A549 (cell line): ENCODE measurements at regions not wholly inside any gene's neighbourhood (a gene's known extent, or its start where the extent isn't known, plus 50 kb on each side); places are given as distances from the start of the nearest gene placed in this dataset.
"Not testable (repeated sequence)": the region's sequence is repeated elsewhere in the genome, so short reads cannot be mapped to it uniquely, and the experiment has no call there.

Source experiments
- ATAC-seq, 2 experiments: fragments of 200-7000 bp in 1 of 2; fragments of >200 bp in 1 of 2; cut with Nextera tagmentation in 1 of 2; cut with Tn5 transposase in 1 of 2; 3 replicates each; pipeline versions ENCODE4 v1.8.0 to v1.9.1; 2018 to 2020; ENCODE audit warnings: mild to moderate bottlenecking in 1 of 2, moderate library complexity in 1 of 2
- CTCF ChIA-PET: fragments of 300-600 bp; sonication (Branson Sonifier 250); formaldehyde crosslinking; extraction: SDS; loops from one replicate; lab custom pipeline; 2021; ENCODE audit warnings: antibody characterized with exemption, inconsistent platforms; lab: Yijun Ruan, JAX
- POLR2A ChIA-PET: fragments of 350-600 bp; formaldehyde crosslinking; extraction: SDS; loops from one replicate; lab custom pipeline; 2021; ENCODE audit warnings: antibody characterized with exemption, inconsistent platforms; lab: Yijun Ruan, JAX
- DNase-seq, 2 experiments: peaks; one replicate each; pipeline versions ENCODE4 v3.0.0 to v3.0.0-alpha.2; 2011 to 2016; ENCODE audit warnings: low read depth in 1 of 2, low spot score in 1 of 2
- FAIRE-seq: peaks from 2 replicates; lab custom pipeline; 2011; peaks lifted over from hg19 to GRCh38; lab: Jason Lieb, UNC
- H3K27ac ChIP-seq, 2 experiments: fragments of >200 bp; sonication (Bioruptor Twin); formaldehyde crosslinking; 3 replicates each; pipeline ENCODE4 v1.5.1; 2016 to 2017
- H3K4me1 ChIP-seq: fragments of >200 bp; sonication (Bioruptor Twin); formaldehyde crosslinking; 3 replicates; pipeline ENCODE4 v1.6.1; 2016
- H3K4me2 ChIP-seq: fragments of >200 bp; sonication (Bioruptor Twin); formaldehyde crosslinking; 3 replicates; pipeline ENCODE4 v1.6.1; 2016
- H3K4me3 ChIP-seq: fragments of >200 bp; sonication (Bioruptor Twin); formaldehyde crosslinking; 3 replicates; pipeline ENCODE4 v1.5.1; 2016
- H3K9me3 ChIP-seq: fragments of >200 bp; sonication (Bioruptor Twin); formaldehyde crosslinking; 3 replicates; pipeline ENCODE4 v1.6.1; 2016
- BHLHE40 ChIP-seq: IDR thresholded peaks from 2 replicates; pipeline ENCODE4 v1.6.1; 2012; ENCODE audit warnings: low read depth, low read length, inconsistent platforms
- CBX2 ChIP-seq: fragments of 200-600 bp; sonication (generic); IDR thresholded peaks from 2 replicates; pipeline ENCODE4 v1.6.1; 2016; ENCODE audit warnings: low read depth, mild to moderate bottlenecking, borderline replicate concordance
- CEBPB ChIP-seq, 2 experiments: fragments of >200 bp in 1 of 2; sonication (Bioruptor Twin) in 1 of 2; formaldehyde crosslinking in 1 of 2; IDR thresholded peaks; 2 replicates each; pipeline ENCODE4 v1.6.1; 2012 to 2016
- EHF ChIP-seq: fragments of 250-450 bp; sonication (Bioruptor Pico); IDR thresholded peaks from 2 replicates; pipeline ENCODE4 v1.5.0; 2020; ENCODE audit warnings: mild to moderate bottlenecking
- EP300 ChIP-seq, 2 experiments: fragments of >200 bp; sonication (Bioruptor Twin); formaldehyde crosslinking; IDR thresholded peaks; 2 replicates in 1 of 2; 3 replicates in 1 of 2; pipeline ENCODE4 v1.6.1; 2016 to 2017
- ESRRA ChIP-seq: fragments of 150-350 bp; IDR thresholded peaks from 2 replicates; pipeline ENCODE4 v1.6.1; 2014; ENCODE audit warnings: mild to moderate bottlenecking, low read length, borderline replicate concordance
- FOSB ChIP-seq: fragments of 250-450 bp; sonication (Bioruptor Pico); IDR thresholded peaks from 2 replicates; pipeline ENCODE4 v1.5.0; 2020; ENCODE audit warnings: mild to moderate bottlenecking, moderate library complexity
- FOXS1 ChIP-seq: fragments of 250-450 bp; sonication (Bioruptor Pico); IDR thresholded peaks from 2 replicates; pipeline ENCODE4 v1.5.0; 2020; ENCODE audit warnings: mild to moderate bottlenecking, moderate library complexity
- HOXB13 ChIP-seq: fragments of 250-450 bp; sonication (Bioruptor Pico); IDR thresholded peaks from 2 replicates; pipeline ENCODE4 v1.5.0; 2020; ENCODE audit warnings: low read depth, mild to moderate bottlenecking, moderate library complexity
- JUN ChIP-seq, 2 experiments: fragments of >200 bp; sonication (Bioruptor Twin); formaldehyde crosslinking; IDR thresholded peaks; 2 replicates in 1 of 2; 3 replicates in 1 of 2; pipeline ENCODE4 v1.6.1; 2016 to 2017
- MAFK ChIP-seq: fragments of 450-650 bp; IDR thresholded peaks from 2 replicates; pipeline ENCODE4 v1.6.1; 2014; ENCODE audit not compliant: partially characterized antibody
- MAZ ChIP-seq: fragments of 150-350 bp; IDR thresholded peaks from 2 replicates; pipeline ENCODE4 v1.6.1; 2014; ENCODE audit warnings: antibody characterized with exemption, low read depth, low read length, borderline replicate concordance
- NPAS2 ChIP-seq: fragments of 250-450 bp; sonication (Bioruptor Pico); IDR thresholded peaks from 2 replicates; pipeline ENCODE4 v1.8.0; 2022; ENCODE audit warnings: mild to moderate bottlenecking, moderate library complexity, borderline replicate concordance
- NR3C1 ChIP-seq: fragments of >200 bp; sonication (Bioruptor Twin); formaldehyde crosslinking; IDR thresholded peaks from 3 replicates; pipeline ENCODE4 v1.6.1; 2017
- PHF8 ChIP-seq: fragments of 200-600 bp; sonication (generic); IDR thresholded peaks from 2 replicates; pipeline ENCODE4 v1.6.1; 2016; ENCODE audit warnings: low read depth, mild to moderate bottlenecking, antibody characterized with exemption, moderate library complexity, borderline replicate concordance
- RCOR1 ChIP-seq: fragments of 150-350 bp; IDR thresholded peaks from 2 replicates; pipeline ENCODE4 v1.6.1; 2014; ENCODE audit warnings: antibody characterized with exemption, low read length, low read depth
- RFX5 ChIP-seq: fragments of 450-650 bp; IDR thresholded peaks from 2 replicates; pipeline ENCODE4 v1.7.1; 2014; ENCODE audit warnings: antibody characterized with exemption, mild to moderate bottlenecking, moderate library complexity
- RNF2 ChIP-seq: fragments of 200-600 bp; sonication (generic); IDR thresholded peaks from 2 replicates; pipeline ENCODE4 v1.6.1; 2016; ENCODE audit warnings: low read depth, mild to moderate bottlenecking, antibody characterized with exemption, moderate library complexity, borderline replicate concordance
- SREBF2 ChIP-seq: fragments of 450-650 bp; IDR thresholded peaks from 2 replicates; pipeline ENCODE4 v1.6.1; 2014; ENCODE audit warnings: mild to moderate bottlenecking, moderate library complexity
- TP53 ChIP-seq: fragments of 250-450 bp; sonication (Bioruptor Pico); IDR thresholded peaks from 2 replicates; pipeline ENCODE4 v1.5.0; 2021; ENCODE audit warnings: mild to moderate bottlenecking, moderate library complexity
- ZC3H11A ChIP-seq: fragments of 450-650 bp; IDR thresholded peaks from 2 replicates; pipeline ENCODE4 v1.6.1; 2014; ENCODE audit warnings: antibody characterized with exemption, mild to moderate bottlenecking
- WGBS: methylation state at CpG from one replicate; pipeline ENCODE4 v1.1.6; 2017; ENCODE audit errors: missing lambda C conversion rate; 5-methylcytosine and 5-hydroxymethylcytosine counted together
- TF ChIP-seq, protein P1 (sequence below): fragments of >200 bp; sonication (Bioruptor Twin); formaldehyde crosslinking; IDR thresholded peaks from 3 replicates; pipeline ENCODE4 v1.6.1; 2016
- TF ChIP-seq, protein P2 (sequence below): fragments of 200-600 bp; sonication (generic); IDR thresholded peaks from 2 replicates; pipeline ENCODE4 v1.6.1; 2016; ENCODE audit warnings: antibody characterized with exemption, mild to moderate bottlenecking, moderate library complexity
- TF ChIP-seq, protein P3 (sequence below): IDR thresholded peaks from 2 replicates; pipeline ENCODE4 v1.6.1; 2012
- TF ChIP-seq, protein P4 (sequence below): fragments of 250-450 bp; sonication (Bioruptor Pico); IDR thresholded peaks from 2 replicates; pipeline ENCODE4 v1.5.0; 2021; ENCODE audit warnings: mild to moderate bottlenecking, moderate library complexity, borderline replicate concordance
- TF ChIP-seq, protein P5 (sequence below): fragments of >200 bp; sonication (Bioruptor Twin); formaldehyde crosslinking; IDR thresholded peaks from 2 replicates; pipeline ENCODE4 v1.6.1; 2016

DNA sequence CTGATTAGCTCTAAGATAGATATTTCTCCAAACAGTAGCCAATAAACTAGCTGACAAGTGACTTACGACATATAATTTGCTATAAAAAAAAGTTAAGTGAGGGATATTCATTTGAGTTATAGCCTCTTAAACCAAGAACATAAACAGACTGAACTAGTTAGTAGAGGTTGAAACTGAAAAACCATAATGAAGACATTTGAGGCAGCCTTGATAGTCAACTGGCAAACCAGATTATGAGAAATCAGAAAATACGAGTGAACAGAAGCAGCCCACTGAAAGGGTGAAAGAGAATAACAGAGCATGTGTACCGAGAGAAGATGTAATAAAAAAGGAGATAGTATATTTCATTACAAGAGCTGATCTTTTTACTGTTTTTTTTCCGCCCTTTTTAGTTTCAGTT is 698.1 kb upstream of the SETBP1 start:
- FAIRE-seq = no peak

DNA sequence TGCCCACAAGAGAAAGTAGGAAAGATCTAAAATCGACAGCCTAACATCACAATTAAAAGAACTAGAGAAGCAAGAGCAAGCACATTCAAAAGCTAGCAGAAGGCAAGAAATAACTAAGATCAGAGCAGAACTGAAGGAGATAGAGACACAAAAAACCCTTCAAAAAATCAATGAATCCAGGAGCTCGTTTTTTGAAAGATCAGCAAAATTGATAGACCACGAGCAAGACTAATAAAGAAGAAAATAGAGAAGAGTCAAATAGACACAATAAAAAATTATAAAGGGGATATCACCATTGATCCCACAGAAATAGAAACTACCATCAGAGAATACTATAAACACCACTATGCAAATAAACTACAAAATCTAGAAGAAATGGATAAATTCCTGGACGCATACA is 693.6 kb upstream of the SETBP1 start:
- DNase-seq, H3K4me1 ChIP-seq, H3K27ac ChIP-seq, POLR2A ChIA-PET, ATAC-seq, H3K9me3 ChIP-seq, H3K4me2 ChIP-seq, H3K4me3 ChIP-seq, FAIRE-seq, CTCF ChIA-PET: not testable (repeated sequence)
- WGBS = 6% methylated on average over 4 of the region's 4 CpGs
- peak; percentile 57 for TF ChIP-seq MAFK

More for the DNA sequence above, 698.1 kb upstream of the SETBP1 start:
- no peak overlapping the region for H3K4me3 ChIP-seq
- no peak overlapping the region for H3K27ac ChIP-seq
- DNase-seq (no peak), ATAC-seq (no peak)
- ChIA-PET CTCF (no interaction called here), POLR2A (no interaction called here)
- no peaks in the 10 kb centered on the region for H3K4me1 ChIP-seq
- no peak overlapping the region for H3K4me2 ChIP-seq
- WGBS = 7% methylated on average over 4 of the region's 4 CpGs
- H3K9me3 ChIP-seq = no peaks in the 10 kb centered on the region
- TF ChIP-seq, protein P1, sequence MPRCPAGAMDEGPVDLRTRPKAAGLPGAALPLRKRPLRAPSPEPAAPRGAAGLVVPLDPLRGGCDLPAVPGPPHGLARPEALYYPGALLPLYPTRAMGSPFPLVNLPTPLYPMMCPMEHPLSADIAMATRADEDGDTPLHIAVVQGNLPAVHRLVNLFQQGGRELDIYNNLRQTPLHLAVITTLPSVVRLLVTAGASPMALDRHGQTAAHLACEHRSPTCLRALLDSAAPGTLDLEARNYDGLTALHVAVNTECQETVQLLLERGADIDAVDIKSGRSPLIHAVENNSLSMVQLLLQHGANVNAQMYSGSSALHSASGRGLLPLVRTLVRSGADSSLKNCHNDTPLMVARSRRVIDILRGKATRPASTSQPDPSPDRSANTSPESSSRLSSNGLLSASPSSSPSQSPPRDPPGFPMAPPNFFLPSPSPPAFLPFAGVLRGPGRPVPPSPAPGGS = no peak
- TF ChIP-seq, protein P2, sequence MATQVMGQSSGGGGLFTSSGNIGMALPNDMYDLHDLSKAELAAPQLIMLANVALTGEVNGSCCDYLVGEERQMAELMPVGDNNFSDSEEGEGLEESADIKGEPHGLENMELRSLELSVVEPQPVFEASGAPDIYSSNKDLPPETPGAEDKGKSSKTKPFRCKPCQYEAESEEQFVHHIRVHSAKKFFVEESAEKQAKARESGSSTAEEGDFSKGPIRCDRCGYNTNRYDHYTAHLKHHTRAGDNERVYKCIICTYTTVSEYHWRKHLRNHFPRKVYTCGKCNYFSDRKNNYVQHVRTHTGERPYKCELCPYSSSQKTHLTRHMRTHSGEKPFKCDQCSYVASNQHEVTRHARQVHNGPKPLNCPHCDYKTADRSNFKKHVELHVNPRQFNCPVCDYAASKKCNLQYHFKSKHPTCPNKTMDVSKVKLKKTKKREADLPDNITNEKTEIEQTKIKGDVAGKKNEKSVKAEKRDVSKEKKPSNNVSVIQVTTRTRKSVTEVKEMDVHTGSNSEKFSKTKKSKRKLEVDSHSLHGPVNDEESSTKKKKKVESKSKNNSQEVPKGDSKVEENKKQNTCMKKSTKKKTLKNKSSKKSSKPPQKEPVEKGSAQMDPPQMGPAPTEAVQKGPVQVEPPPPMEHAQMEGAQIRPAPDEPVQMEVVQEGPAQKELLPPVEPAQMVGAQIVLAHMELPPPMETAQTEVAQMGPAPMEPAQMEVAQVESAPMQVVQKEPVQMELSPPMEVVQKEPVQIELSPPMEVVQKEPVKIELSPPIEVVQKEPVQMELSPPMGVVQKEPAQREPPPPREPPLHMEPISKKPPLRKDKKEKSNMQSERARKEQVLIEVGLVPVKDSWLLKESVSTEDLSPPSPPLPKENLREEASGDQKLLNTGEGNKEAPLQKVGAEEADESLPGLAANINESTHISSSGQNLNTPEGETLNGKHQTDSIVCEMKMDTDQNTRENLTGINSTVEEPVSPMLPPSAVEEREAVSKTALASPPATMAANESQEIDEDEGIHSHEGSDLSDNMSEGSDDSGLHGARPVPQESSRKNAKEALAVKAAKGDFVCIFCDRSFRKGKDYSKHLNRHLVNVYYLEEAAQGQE = no peak
- TF ChIP-seq, protein P3, sequence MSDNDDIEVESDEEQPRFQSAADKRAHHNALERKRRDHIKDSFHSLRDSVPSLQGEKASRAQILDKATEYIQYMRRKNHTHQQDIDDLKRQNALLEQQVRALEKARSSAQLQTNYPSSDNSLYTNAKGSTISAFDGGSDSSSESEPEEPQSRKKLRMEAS = no peak
- TF ChIP-seq EP300 (IDR thresholded peaks at IDR 0.05) (no peak), HOXB13 (CRISPR knock-in tag) (no peak), MAZ (no peak), FOSB (CRISPR knock-in tag) (no peak), TP53 (CRISPR knock-in tag) (no peak), ZC3H11A (no peak), RNF2 (no peak), RCOR1 (no peak), SREBF2 (no peak), JUN (IDR thresholded peaks at IDR 0.05) (no peak), BHLHE40 (no peak), MAFK (no peak)
- TF ChIP-seq, protein P4, sequence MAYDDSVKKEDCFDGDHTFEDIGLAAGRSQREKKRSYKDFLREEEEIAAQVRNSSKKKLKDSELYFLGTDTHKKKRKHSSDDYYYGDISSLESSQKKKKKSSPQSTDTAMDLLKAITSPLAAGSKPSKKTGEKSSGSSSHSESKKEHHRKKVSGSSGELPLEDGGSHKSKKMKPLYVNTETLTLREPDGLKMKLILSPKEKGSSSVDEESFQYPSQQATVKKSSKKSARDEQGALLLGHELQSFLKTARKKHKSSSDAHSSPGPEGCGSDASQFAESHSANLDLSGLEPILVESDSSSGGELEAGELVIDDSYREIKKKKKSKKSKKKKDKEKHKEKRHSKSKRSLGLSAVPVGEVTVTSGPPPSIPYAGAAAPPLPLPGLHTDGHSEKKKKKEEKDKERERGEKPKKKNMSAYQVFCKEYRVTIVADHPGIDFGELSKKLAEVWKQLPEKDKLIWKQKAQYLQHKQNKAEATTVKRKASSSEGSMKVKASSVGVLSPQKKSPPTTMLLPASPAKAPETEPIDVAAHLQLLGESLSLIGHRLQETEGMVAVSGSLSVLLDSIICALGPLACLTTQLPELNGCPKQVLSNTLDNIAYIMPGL (CRISPR knock-in tag) = no peak

DNA sequence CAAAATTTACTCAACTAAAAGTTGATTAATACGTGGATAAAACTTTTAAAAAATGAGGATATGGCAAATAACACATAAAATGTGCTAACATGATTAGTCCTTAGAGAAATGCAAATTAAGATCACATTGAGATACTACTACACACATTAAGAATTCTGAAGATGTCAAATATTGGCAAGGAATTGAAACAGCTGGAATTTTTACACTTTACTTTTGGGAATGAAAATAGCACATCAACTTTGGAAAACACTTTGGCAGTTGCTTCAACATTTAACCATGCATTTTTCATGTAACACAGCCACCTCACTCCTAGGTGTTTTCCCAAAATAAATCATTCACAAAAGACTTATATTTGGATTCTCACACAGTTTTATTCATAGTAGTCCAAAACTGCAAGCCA is 687.9 kb upstream of the SETBP1 start:
- ATAC-seq = no peak
- no peak for FAIRE-seq
- 0% methylated on average over 1 of the region's 1 CpG for WGBS
- no peak for DNase-seq
- H3K4me2 ChIP-seq = no peak overlapping the region
- H3K27ac ChIP-seq = no peak overlapping the region
- H3K9me3 ChIP-seq = no peaks in the 10 kb centered on the region
- ChIA-PET POLR2A (no interaction called here), CTCF (no interaction called here)
- no peak overlapping the region for H3K4me3 ChIP-seq
- no peaks in the 10 kb centered on the region for H3K4me1 ChIP-seq
- TF ChIP-seq NPAS2 (CRISPR knock-in tag) (no peak), CBX2 (no peak), RFX5 (no peak), ESRRA (no peak), MAFK (no peak), FOSB (CRISPR knock-in tag) (no peak), PHF8 (no peak), NR3C1 (no peak), JUN (IDR thresholded peaks at IDR 0.05) (no peak), FOXS1 (CRISPR knock-in tag) (no peak), RNF2 (no peak), EHF (CRISPR knock-in tag) (no peak), CEBPB (IDR thresholded peaks at IDR 0.05) (no peak)
- TF ChIP-seq, protein P1 = no peak
- TF ChIP-seq, protein P5, sequence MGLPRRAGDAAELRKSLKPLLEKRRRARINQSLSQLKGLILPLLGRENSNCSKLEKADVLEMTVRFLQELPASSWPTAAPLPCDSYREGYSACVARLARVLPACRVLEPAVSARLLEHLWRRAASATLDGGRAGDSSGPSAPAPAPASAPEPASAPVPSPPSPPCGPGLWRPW = no peak
